NCI-H524 (cell line): ENCODE measurements at regions not wholly inside any gene's neighbourhood (a gene's known extent, or its start where the extent isn't known, plus 50 kb on each side); places are given as distances from the start of the nearest gene placed in this dataset.
"Not testable (repeated sequence)": the region's sequence is repeated elsewhere in the genome, so short reads cannot be mapped to it uniquely, and the experiment has no call there.

Experiments
- DNase-seq, 2 experiments: peaks; one replicate each; lab custom pipeline; 2025; lab: John Stamatoyannopoulos, UW

DNA sequence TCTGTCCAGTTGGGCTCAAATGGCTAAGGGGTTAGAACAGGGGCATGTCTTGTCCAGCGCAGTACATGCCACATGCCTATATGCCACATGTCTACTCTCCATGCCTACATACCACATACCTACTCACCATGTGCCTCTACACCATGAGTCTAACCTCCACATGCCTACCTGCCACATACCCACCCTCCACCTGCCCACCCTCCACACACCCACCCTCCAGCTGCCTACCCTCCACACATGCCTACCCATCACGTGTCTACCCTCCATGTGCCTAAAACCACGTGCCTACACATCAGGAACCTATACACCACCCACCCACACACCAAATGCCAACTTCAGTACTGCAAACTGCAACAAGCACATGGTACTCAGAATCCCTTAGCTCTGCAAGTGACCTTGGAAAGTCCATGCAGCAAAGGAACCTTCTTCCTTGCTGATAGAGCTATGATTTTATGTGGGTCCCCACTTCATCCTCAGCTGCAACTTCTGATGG lies 113.0 kb upstream of the CST7 start:
- no peak for DNase-seq

DNA sequence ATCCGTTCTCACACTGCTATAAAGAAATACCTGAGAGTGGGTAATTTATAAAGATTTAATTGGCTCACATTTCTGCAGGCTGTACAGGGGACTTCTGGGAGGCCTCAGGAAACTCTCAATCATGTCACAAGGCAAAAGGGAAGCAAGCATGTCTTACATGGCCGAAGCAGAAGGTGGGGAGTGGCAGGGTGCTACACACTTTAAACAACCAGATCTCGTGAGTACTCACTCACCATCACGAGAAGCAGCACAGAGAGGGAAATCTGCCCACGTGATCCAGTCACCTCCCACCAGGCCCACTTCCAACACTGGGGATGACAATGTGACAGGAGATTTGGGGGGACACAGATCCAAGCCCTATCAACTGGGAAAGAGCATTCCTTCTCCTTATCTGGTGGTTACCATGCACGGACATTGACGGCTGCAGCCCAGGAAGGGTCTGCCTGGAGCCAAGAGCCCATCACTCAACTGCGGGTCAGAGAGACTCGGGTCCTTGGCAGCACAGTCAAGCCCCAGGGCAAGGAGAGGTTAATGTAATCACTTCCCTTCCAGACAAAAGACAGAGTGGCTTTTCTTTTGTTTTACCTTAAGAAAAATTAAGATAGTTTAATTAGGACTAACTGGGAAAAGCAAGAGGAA lies 112.3 kb upstream of the CST7 start:
- DNase-seq, result no peak

DNA sequence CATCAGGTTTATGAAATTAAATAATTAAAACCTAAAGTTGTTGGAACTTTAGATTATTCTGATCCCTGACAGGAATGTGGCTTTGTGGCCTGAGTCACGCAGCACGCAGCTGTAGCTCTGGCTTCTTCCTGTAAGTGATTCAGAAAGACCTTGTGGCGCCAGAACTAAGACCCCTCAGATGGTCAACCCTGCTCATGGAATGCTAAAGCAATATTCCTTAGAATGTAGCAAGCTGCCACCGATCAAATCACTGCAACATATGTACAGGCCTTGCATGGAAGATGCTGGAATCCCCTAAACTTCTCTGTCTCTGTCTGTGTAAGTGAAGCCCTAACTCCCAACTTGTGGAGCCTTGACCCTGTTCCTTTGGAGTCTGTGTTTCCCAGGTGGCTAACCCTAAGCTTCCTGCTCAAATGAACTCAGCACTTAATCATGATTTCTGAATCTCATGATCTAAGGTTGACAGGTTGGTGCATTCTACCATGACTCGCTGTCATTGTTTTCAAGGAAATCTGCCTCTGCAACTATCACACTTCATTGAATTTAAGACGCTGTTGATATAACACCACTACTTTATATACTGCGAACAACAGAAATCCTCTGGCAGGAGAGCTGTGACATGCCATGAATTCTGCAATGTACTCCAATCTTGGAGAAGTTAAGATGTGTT lies 111.2 kb upstream of the CST7 start:
- DNase-seq, result no peak

DNA sequence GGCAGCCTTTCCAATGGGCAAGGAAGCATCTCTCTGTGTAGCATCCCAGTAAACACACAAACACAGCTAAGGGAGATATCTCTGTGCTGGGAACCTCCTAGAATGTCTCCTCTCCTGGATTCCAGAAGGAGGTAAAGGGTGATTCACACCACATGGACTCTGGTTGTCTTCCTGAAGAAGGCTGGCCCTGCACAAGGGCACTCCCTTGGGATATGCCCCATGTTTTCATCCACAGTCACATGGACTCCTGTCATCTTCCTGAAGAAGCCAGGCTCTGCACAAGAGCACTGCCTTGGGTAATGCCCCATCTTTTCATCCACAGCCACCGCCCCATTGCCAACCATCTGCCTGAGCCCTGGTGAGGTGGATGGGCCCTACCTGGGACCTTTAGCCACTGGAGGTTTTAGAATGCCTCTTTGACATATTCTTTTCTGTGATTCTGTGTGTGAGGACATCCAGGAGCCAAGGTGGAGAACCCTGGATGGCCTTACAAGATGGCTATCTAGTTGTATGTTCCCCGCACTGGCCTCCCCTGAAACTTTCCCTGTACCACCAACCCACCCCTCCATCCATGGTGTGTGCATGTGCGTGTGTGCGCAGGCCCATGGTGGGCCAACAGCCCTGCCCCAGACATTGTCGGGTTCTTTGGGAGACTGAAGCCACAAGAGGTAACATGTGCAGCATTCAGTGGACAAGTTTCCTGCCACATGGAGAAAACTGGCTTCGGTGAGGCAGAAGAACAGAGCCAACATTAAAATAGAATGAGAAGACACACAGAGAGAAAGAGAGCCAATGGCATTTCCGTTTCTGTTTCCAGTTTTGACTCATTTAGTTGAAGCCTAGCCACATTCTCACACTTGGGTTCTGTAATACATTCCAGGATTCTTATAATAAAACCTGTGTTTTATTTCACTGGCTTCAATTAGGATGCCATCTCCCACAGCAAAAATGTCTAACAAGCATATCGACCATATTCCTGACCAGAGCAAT lies 110.2 kb upstream of the CST7 start:
- DNase-seq, result no peak

DNA sequence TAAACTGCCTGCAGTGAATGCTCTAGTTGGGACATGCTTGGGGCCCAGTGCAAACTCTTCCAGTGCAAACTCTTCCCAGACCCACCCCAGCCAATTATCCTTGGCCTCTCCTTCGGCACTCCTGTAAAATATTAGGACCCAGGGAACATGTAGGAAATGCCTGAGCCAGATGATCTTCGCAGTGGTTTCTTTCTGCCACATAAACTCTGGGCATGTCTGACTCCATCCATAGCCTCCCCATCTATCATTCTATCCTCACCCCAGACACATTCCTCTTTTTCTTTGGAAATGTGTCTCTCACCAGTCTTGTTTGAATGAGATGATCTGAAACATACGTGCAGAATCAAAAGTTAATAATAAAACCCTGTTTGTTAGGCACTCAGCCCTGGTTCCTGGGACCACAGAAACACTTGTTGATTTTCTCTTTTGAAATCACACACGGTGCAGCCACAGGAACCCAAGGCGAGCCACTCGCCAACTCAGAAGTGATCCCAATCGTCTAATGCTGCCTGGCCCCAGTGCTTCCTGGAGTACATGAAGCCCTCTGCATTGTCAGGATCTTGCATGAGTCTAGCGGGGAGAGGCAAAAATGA lies 108.9 kb upstream of the CST7 start:
- no peak for DNase-seq

- DNase-seq, result no peak
These were observed 106.7 kb upstream of the CST7 start for GRCh38 chr20:24842274-24842917.

DNA sequence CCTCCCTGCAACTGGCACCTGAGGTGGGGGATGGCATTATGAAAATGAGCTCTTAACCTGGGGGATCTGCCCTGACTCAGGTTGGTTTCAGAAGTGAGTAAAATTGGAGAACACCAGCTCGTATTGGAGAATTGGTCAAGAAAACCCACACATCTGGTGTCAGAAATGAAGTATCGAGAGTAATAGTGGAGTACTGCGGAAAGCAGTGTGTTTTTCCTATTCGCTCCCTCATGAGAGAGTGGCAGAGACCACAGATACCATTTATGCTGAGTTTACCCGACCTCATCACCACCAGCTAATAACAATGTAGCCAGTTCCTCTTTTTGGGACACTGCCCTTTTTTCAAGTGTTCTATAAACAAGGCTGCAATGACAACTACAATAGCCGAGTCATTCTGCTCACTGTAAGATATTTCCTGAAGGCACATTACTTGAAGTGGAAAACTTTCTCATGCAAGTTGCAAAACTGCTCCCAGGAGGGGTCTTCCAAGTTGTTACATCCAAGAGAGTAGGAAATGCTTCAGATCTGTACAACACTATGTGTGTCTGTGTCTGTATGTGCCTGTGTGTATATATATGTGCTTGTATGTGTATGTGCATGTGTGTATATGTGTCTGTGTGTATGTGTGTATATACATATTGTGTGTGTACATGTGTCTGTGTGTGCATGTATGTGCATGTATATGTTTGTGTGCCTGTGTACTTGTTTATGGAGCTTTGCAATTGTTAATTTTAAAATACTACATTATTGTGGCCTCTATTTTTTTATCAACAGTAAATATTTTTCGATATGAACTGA lies 106.0 kb upstream of the CST7 start:
- no peak for DNase-seq

GRCh38 chr20:24850176-24850575 lies 98.9 kb upstream of the CST7 start:
- DNase-seq, result no peak

GRCh38 chr20:24851346-24852019 lies 97.6 kb upstream of the CST7 start:
- DNase-seq, result no peak

- DNase-seq, result no peak
These were observed 95.2 kb upstream of the CST7 start for GRCh38 chr20:24853916-24854315.

DNA sequence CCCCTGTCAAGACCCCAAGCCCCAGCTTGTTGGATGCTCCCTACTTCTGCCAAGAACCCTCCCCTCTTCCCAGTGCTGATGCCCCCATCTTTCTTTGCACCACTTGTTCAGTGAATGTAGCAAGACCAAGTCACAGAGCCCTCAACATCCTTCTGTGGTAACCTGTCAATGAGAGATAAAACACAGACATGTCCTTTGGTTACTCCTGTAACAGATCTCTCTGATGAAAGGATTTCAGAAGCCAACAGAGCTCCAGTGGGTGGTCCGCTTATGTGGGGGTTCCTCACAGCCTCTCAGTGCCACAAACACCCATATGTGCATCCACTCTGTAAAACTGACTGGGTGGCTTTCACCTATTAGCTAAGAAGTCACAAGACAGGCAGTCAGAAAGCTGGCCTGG lies 93.2 kb upstream of the CST7 start:
- DNase-seq, result no peak

- not testable (repeated sequence) for DNase-seq
These were observed 90.6 kb upstream of the CST7 start for GRCh38 chr20:24858500-24858899.

GRCh38 chr20:24859539-24859938 lies 89.5 kb upstream of the CST7 start:
- DNase-seq, result no peak

GRCh38 chr20:24862186-24862585 lies 86.9 kb upstream of the CST7 start:
- DNase-seq, result no peak

GRCh38 chr20:24862606-24863005 lies 86.5 kb upstream of the CST7 start:
- DNase-seq, result peak in 1 of 2 experiments; percentile 37

DNA sequence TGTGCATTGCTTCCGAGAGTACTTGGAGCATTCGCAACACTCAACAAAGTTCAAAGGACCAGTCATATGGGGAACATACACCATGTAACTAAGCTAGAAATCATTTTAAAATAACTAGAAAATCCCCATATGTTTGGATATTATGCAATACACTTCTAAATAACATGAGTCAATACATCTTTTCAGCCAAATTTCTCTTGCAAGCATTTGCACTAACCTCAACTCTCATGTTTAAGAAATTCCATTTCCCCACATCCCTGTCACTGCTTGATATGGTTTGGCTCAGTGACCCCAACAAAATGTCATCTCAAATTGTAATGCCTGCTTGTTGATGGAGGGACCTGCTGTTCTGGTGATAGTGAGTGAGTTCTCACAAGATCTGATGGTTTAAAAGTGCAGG lies 85.7 kb upstream of the CST7 start:
- DNase-seq, result no peak

GRCh38 chr20:24866008-24866407 lies 83.1 kb upstream of the CST7 start:
- DNase-seq, result no peak

- DNase-seq, result no peak
These were observed 82.3 kb upstream of the CST7 start for GRCh38 chr20:24866742-24867141.

GRCh38 chr20:24867556-24867955 lies 81.5 kb upstream of the CST7 start:
- no peak for DNase-seq

- no peak for DNase-seq
These were observed 80.6 kb upstream of the CST7 start for GRCh38 chr20:24868396-24868927.
